ENCODE measurements at regions not wholly inside any gene's neighbourhood (a gene's known extent, or its start where the extent isn't known, plus 50 kb on each side); places are given as distances from the start of the nearest gene placed in this dataset.
"Not testable (repeated sequence)": the region's sequence is repeated elsewhere in the genome, so short reads cannot be mapped to it uniquely, and the experiment has no call there.

- no peak for DNase-seq
Observed at GRCh38 chr10:131569851-131570715, 258.6 kb upstream of the TCERG1L start.

DNA sequence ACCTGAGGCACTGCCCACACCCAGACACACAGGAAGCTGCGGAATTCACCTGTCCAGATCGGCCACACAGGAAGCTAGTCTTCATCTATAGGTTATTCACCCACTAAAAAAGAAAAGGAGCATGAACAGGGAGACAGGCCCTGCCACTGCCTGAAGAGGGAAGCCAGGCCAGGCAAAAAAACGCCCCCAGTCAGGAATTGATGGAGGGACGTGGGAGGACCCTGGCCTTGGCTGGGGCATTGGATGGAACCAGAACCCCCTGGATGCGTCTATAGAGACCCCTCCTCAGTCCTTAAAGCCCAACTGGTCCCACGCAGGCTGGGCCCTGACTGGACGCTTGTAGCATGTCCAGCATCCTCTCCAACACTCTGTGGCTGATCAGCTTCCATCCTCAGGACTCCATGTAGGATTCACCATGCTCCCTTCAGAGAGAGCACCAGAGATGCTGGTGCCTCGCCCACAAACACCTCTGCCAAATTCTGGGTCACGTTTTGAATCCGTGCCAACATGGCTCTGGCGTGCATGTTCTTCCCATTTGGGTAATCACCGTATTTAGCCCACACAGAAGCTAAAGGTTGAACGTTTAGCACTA lies 259.3 kb upstream of the TCERG1L start:
- no peak for DNase-seq

GRCh38 chr10:131571346-131571745 lies 259.8 kb upstream of the TCERG1L start:
- DNase-seq = no peak

- DNase-seq = no peak
Observed at GRCh38 chr10:131571865-131572264, 260.3 kb upstream of the TCERG1L start.

GRCh38 chr10:131573256-131573655 lies 261.7 kb upstream of the TCERG1L start:
- no peak for DNase-seq

DNA sequence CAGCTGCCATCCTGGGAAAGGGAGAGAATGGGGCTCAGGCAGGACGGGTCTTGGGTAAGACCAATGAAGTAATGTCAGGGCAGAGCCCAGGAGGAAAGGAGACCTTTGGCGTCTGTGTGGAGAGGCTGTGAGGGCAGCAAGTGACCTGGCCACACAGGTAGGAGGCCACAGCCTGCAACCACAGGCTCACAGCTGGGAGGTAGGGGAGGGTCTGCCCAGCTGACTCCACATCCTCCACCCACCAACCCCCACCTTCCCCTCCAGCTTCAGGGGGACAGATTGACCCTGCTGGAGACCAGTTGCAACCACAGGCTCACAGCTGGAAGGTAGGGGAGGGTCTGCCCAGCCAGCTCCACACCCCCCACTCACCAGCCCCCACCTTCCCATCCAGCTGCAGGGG lies 262.2 kb upstream of the TCERG1L start:
- DNase-seq = no peak

DNA sequence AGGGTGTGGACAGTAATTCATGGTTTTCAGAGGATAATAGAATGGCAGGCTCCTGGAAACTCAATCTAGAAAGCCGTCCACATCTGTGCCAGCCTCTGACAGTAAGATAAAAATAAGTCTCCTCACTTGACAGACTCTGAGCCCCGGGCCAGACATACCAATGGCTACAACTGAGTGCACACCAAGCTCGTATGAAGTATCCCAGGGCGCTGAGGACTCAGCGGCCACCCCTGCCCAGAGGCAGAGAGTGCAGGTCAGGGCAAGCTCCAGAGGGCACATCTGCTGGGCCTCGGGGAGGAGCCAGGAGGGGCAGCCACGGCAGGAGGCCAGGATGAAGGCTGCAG lies 262.8 kb upstream of the TCERG1L start:
- no peak for DNase-seq

GRCh38 chr10:131574707-131575430 lies 263.3 kb upstream of the TCERG1L start:
- no peak for DNase-seq

DNA sequence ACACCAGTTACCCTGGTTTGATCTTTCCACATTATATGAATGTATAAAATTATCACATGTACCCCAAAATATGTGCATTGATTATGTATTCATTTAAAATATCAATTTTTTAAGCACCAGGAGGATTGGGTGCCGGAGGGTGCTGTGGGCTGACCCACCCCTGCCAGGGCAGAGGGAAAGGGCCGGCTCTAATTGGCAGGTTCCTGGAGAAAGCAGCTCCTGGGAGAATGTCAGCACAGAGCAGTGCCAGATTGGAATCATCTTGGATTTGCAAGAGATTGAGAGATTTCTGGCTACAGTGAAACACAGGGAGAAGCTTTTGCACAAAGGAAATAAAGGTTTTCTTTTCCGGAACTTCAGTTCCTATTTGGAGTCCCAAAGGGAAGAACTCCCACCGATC lies 264.4 kb upstream of the TCERG1L start:
- DNase-seq = no peak

- no peak for DNase-seq
Observed at GRCh38 chr10:131576341-131577177, 265.0 kb upstream of the TCERG1L start.

DNA sequence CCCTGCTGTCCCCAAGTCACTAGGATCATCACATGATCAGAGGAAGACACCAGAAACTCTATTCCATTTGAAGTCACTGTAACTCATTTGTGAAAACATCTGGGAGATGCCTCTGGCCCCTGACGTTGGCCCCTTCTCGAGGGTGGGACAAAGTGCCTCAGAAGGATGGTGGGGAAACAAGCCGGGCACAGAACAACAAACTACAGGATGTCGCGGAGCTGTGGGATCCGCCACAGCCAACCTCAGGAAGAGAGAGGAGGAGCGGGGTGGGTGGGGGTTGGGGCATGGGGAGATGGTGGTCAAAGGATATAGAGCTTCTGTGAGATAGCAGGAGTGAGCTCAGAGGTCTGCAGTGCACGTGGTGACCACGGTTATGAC lies 265.6 kb upstream of the TCERG1L start:
- no peak for DNase-seq

GRCh38 chr10:131577786-131578471 lies 266.4 kb upstream of the TCERG1L start:
- DNase-seq = no peak

DNA sequence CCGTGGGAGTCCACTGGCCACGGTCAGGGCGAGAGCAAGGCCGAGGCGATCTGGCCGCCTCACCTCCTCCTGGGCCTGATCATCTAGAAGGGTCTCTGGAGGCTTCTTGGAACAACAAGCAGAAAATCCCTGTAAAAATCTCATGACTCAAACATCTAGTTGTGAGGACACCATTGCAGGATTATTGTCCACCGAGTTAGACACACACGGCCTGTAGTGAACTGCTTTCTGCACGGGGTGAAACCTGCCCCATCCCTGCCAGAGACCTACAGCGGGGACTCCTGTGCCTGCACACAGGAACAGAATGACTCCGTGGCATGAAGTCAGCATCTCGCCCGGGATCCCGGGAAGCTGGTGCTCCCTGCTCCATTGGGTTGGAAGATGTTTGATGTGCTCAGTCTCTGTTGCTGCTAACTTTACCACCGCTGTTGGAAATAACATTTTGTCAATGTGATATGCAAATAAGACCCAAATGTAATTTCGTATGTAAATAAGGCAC lies 267.0 kb upstream of the TCERG1L start:
- DNase-seq = no peak

GRCh38 chr10:131579251-131580071 lies 267.9 kb upstream of the TCERG1L start:
- no peak for DNase-seq

DNA sequence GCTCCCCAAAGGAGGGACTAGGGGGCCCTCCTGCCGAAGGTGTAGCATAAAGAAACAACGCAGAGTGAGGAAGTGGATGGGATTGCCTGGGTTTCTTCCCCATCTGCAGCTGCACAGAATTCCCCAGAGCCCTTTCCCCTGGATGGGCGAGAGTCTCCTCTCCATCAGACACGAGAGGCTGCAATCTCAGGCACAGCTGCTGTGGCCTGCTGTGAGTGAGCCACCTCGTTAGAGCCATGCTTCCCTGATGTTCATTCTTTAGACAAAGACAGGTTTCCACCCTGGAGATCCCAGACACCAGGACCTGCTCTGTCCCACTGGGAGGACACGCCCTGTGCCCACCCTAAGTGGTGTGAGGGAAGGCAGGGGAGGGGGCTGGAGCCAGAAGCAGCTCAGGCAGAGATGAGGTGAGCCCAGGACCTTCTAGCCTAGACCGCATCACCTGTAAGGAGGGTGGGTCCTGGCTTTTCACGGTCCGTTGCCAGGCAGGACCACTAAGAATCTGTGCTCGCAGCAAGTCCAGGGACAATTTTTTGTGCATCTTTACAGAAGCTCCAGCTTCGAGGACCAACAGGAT lies 268.6 kb upstream of the TCERG1L start:
- DNase-seq = no peak

- no peak for DNase-seq
Observed at GRCh38 chr10:131580674-131581073, 269.2 kb upstream of the TCERG1L start.

- not testable (repeated sequence) for DNase-seq
Observed at GRCh38 chr10:131581547-131581946, 270.0 kb upstream of the TCERG1L start.

DNA sequence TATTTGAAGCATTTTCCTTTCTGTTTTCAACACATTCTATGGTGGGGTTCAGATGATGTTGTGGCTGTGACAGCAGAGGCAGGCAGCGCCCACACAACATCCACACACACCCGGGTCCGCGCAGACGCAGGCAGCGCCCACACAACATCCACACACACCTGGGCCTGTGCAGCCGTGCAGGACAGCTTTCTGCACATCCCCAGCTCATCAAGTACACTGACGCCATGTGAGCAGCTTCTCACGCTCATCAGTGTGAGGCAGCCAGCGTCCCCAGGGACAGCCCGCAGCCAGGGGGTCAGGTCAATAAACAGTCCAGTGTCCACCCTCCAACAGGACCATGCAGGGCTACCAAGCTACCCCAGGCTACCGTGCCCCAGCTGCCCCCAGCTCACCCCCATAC lies 272.8 kb upstream of the TCERG1L start:
- no peak for DNase-seq

DNA sequence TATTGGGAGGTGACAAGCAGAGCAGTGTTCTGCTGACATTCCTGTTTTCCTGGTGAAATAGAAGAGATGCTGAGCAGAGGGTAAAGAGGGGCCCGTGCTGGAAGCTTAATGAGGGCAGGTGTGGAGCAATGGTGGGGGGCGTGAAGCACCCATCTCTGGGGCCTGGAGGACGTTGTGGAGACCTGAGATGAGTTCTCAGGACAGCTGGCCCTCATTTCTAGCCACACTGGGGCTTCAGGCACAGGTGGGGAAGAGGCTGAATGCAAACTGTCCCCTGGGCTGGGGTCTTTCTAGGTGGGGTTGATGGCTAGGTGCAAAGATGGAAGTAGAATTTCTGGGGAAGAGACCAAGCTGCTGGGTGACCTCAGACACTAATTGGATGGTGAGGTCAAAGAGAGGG lies 274.2 kb upstream of the TCERG1L start:
- no peak for DNase-seq

GRCh38 chr10:131586958-131587357 lies 275.4 kb upstream of the TCERG1L start:
- no peak for DNase-seq
